Chondrocyte (in vitro differentiated cells): ENCODE measurements at regions not wholly inside any gene's neighbourhood (a gene's known extent, or its start where the extent isn't known, plus 50 kb on each side); places are given as distances from the start of the nearest gene placed in this dataset.

Experiments
- DNase-seq: peaks from one replicate; pipeline ENCODE4 v3.0.0; 2021; ENCODE audit warnings: mixed read lengths, low spot score
- H3K27ac Mint-ChIP-seq: one replicate; pipeline ENCODE4 v1.8.0; 2021; ENCODE audit warnings: mild to moderate bottlenecking, moderate library complexity, mixed read lengths; ENCODE audit not compliant: unreplicated experiment
- H3K27me3 Mint-ChIP-seq: 2 replicates; pipeline ENCODE4 v1.8.0; 2021; ENCODE audit warnings: low read depth, mixed read lengths
- H3K36me3 Mint-ChIP-seq: 2 replicates; pipeline ENCODE4 v1.8.0; 2021; ENCODE audit warnings: low read depth, mixed read lengths
- H3K4me1 Mint-ChIP-seq: 2 replicates; pipeline ENCODE4 v1.8.0; 2021; ENCODE audit warnings: low read depth, mild to moderate bottlenecking, mixed read lengths
- H3K4me3 Mint-ChIP-seq: one replicate; pipeline ENCODE4 v1.8.0; 2021; ENCODE audit warnings: mild to moderate bottlenecking, moderate library complexity, mixed read lengths; ENCODE audit not compliant: unreplicated experiment
- H3K9me3 Mint-ChIP-seq: 2 replicates; pipeline ENCODE4 v1.8.0; 2021; ENCODE audit warnings: low read depth, mixed read lengths
- CTCF ChIP-seq: fragments of 200-600 bp; sonication (generic); IDR thresholded peaks from 2 replicates; pipeline ENCODE4 v1.5.0; 2021; ENCODE audit warnings: antibody characterized with exemption, mild to moderate bottlenecking, moderate library complexity

- no peaks in the 10 kb centered on the region for H3K27me3 Mint-ChIP-seq
- H3K27ac Mint-ChIP-seq, result no peak overlapping the region
- no peaks in the 10 kb centered on the region for H3K9me3 Mint-ChIP-seq
- H3K36me3 Mint-ChIP-seq, result no peaks in the 10 kb centered on the region
- peaks cover 8% of the 10 kb centered on the region for H3K4me1 Mint-ChIP-seq
- no peak for DNase-seq
- no peak for TF ChIP-seq CTCF
- no peak overlapping the region for H3K4me3 Mint-ChIP-seq
Measured at GRCh38 chr7:46209611-46210388, 288.7 kb upstream of the IGFBP3 start.

GRCh38 chr7:46208635-46209525 lies 287.8 kb upstream of the IGFBP3 start:
- Mint-ChIP-seq H3K9me3 (no peaks in the 10 kb centered on the region), H3K4me1 (peaks cover 8% of the 10 kb centered on the region), H3K27ac (no peak overlapping the region), H3K4me3 (no peak overlapping the region), H3K36me3 (no peaks in the 10 kb centered on the region), H3K27me3 (no peaks in the 10 kb centered on the region)
- TF ChIP-seq CTCF, result no peak
- DNase-seq, result no peak

- peaks cover 8% of the 10 kb centered on the region for H3K4me1 Mint-ChIP-seq
- H3K36me3 Mint-ChIP-seq, result no peaks in the 10 kb centered on the region
- no peak for DNase-seq
- no peak for TF ChIP-seq CTCF
- no peaks in the 10 kb centered on the region for H3K9me3 Mint-ChIP-seq
- no peak overlapping the region for H3K27ac Mint-ChIP-seq
- no peak overlapping the region for H3K4me3 Mint-ChIP-seq
- no peaks in the 10 kb centered on the region for H3K27me3 Mint-ChIP-seq
Measured at GRCh38 chr7:46207931-46208634, 287.0 kb upstream of the IGFBP3 start.

GRCh38 chr7:46206476-46207060 lies 285.5 kb upstream of the IGFBP3 start:
- DNase-seq, result no peak

More at GRCh38 chr7:46206476-46207060, 285.5 kb upstream of the IGFBP3 start:
- H3K27ac Mint-ChIP-seq, result no peak overlapping the region
- peaks cover 8% of the 10 kb centered on the region for H3K4me1 Mint-ChIP-seq
- no peak for TF ChIP-seq CTCF
- no peaks in the 10 kb centered on the region for H3K27me3 Mint-ChIP-seq
- no peak overlapping the region for H3K4me3 Mint-ChIP-seq
- H3K36me3 Mint-ChIP-seq, result no peaks in the 10 kb centered on the region
- no peaks in the 10 kb centered on the region for H3K9me3 Mint-ChIP-seq
